Endothelial cell (in vitro differentiated cells): ENCODE measurements at regions not wholly inside any gene's neighbourhood (a gene's known extent, or its start where the extent isn't known, plus 50 kb on each side); places are given as distances from the start of the nearest gene placed in this dataset.
A peak's percentile ranks its signal among the peaks of the same experiment; 100 is the strongest.

Source experiments
- DNase-seq: peaks from one replicate; pipeline ENCODE4 v3.0.0; 2021; ENCODE audit warnings: low spot score
- H3K27ac Mint-ChIP-seq: one replicate; pipeline ENCODE4 v1.8.0; 2021; ENCODE audit warnings: mixed read lengths, inconsistent platforms; ENCODE audit not compliant: unreplicated experiment
- H3K27me3 Mint-ChIP-seq: one replicate; pipeline ENCODE4 v1.8.0; 2021; ENCODE audit warnings: mild to moderate bottlenecking, moderate library complexity, mixed read lengths, inconsistent platforms; ENCODE audit not compliant: unreplicated experiment
- H3K36me3 Mint-ChIP-seq: one replicate; pipeline ENCODE4 v1.8.0; 2021; ENCODE audit warnings: mild to moderate bottlenecking, low read depth, mixed read lengths, inconsistent platforms; ENCODE audit not compliant: unreplicated experiment
- H3K4me1 Mint-ChIP-seq: one replicate; pipeline ENCODE4 v1.8.0; 2021; ENCODE audit warnings: mild to moderate bottlenecking, mixed read lengths, inconsistent platforms; ENCODE audit not compliant: unreplicated experiment
- H3K4me3 Mint-ChIP-seq: one replicate; pipeline ENCODE4 v1.8.0; 2021; ENCODE audit warnings: mild to moderate bottlenecking, mixed read lengths, inconsistent platforms; ENCODE audit not compliant: unreplicated experiment
- H3K9me3 Mint-ChIP-seq: one replicate; pipeline ENCODE4 v1.8.0; 2021; ENCODE audit warnings: mixed read lengths, inconsistent platforms; ENCODE audit not compliant: unreplicated experiment
- TF ChIP-seq, protein P1 (sequence below): fragments of 200-600 bp; sonication (generic); IDR thresholded peaks from one replicate; pipeline ENCODE4 v1.5.0; 2021; ENCODE audit warnings: antibody characterized with exemption; ENCODE audit not compliant: unreplicated experiment

DNA sequence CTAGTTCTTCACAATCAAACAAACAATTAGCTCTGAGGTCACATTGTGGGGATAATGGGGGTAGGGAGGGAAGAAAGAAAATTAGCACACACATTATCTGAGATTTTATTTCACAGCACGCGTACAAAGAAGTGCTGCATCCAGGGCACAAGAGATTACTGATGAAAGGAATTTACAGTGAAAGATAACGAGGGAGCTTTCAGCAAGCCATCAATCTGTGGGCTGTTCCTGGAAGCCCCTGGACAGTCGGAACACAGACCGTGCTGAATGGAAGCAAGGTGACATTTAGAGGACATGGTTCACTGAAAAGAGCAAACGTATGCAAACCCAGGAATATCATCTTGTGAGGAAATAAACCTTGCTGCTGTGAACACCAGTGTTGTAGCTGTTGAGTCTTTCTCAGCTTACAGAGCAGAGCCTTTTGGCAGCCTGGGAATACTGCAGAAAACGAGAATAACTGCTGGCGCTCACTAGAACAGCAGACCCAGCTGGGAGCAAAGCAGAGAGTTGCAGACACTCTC lies 63.2 kb downstream of the SCG2 start:
- H3K27ac Mint-ChIP-seq = peak overlapping the region; percentile 6
- H3K4me3 Mint-ChIP-seq = no peak overlapping the region
- DNase-seq = no peak
- TF ChIP-seq, protein P1, sequence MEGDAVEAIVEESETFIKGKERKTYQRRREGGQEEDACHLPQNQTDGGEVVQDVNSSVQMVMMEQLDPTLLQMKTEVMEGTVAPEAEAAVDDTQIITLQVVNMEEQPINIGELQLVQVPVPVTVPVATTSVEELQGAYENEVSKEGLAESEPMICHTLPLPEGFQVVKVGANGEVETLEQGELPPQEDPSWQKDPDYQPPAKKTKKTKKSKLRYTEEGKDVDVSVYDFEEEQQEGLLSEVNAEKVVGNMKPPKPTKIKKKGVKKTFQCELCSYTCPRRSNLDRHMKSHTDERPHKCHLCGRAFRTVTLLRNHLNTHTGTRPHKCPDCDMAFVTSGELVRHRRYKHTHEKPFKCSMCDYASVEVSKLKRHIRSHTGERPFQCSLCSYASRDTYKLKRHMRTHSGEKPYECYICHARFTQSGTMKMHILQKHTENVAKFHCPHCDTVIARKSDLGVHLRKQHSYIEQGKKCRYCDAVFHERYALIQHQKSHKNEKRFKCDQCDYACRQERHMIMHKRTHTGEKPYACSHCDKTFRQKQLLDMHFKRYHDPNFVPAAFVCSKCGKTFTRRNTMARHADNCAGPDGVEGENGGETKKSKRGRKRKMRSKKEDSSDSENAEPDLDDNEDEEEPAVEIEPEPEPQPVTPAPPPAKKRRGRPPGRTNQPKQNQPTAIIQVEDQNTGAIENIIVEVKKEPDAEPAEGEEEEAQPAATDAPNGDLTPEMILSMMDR = no peak
- H3K27me3 Mint-ChIP-seq = peaks cover 2% of the 10 kb centered on the region
- H3K4me1 Mint-ChIP-seq = peaks cover 3% of the 10 kb centered on the region
- no peaks in the 10 kb centered on the region for H3K9me3 Mint-ChIP-seq
- H3K36me3 Mint-ChIP-seq = no peaks in the 10 kb centered on the region

DNA sequence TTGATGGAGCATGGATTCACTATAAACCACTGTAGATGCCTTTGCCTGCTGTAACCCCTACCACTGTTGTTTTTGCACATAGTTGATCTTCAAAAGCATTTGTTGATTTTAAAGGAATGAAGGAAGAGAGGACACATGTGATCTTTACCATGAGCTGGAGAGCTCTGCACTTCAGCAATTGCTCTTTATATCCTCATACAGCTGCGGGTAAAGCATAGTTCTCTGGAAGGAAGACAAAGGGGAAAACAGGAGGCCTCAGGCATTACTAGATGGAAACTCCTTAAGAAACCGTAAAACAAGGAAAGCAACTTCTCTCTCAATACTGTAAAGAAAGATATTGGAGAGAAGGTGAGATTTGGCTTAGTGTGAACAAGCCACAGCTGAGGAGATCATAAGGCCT lies 60.6 kb downstream of the SCG2 start:
- peaks cover 2% of the 10 kb centered on the region for H3K27me3 Mint-ChIP-seq
- H3K4me1 Mint-ChIP-seq = peaks cover 3% of the 10 kb centered on the region
- DNase-seq = no peak
- no peak overlapping the region for H3K4me3 Mint-ChIP-seq
- H3K27ac Mint-ChIP-seq = no peak overlapping the region
- TF ChIP-seq, protein P1 = no peak
- no peaks in the 10 kb centered on the region for H3K9me3 Mint-ChIP-seq
- H3K36me3 Mint-ChIP-seq = no peaks in the 10 kb centered on the region

DNA sequence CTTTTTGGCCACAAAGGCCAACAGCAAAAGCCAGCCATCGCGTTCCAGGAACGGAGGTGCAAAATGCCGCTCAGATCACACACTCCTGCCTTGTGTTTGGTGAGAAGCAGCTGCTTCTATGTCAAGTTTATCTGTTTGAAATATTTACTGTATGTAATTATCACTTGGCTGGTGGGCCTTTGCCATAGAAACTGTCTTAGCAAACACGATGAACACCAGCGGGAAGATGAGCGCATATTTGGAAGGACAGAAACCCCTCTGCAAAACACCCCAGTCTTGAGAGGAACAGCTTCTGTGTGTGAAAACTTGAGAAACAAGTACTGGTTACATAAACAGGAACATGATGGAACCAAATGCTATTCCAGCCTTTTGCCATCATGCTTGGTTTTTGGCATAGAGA lies 59.7 kb downstream of the SCG2 start:
- TF ChIP-seq, protein P1 = no peak

DNA sequence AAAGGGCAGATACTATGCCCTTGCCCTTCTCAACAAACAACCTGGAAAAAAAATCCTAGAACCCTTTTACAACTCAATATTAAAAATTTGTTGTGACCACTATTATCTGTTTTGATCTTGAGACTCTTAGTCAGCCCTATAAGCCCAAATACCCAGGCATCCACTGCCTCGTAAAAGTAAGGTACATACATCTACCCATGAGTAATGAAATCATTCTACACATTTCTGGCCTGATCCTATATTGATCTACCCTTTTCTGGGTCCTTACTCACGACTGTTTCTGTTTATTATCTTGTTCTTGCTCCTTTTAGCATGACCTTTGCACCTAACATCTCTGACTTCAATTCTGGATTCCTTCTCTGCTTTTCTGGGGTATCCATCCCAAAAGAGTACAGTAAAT lies 56.8 kb downstream of the SCG2 start:
- H3K27ac Mint-ChIP-seq = no peak overlapping the region

More for the DNA sequence above, 59.7 kb downstream of the SCG2 start:
- no peaks in the 10 kb centered on the region for H3K36me3 Mint-ChIP-seq
- no peak for DNase-seq
- H3K4me3 Mint-ChIP-seq = no peak overlapping the region
- no peaks in the 10 kb centered on the region for H3K9me3 Mint-ChIP-seq
- no peak overlapping the region for H3K27ac Mint-ChIP-seq
- H3K4me1 Mint-ChIP-seq = peaks cover 3% of the 10 kb centered on the region
- H3K27me3 Mint-ChIP-seq = peaks cover 2% of the 10 kb centered on the region

DNA sequence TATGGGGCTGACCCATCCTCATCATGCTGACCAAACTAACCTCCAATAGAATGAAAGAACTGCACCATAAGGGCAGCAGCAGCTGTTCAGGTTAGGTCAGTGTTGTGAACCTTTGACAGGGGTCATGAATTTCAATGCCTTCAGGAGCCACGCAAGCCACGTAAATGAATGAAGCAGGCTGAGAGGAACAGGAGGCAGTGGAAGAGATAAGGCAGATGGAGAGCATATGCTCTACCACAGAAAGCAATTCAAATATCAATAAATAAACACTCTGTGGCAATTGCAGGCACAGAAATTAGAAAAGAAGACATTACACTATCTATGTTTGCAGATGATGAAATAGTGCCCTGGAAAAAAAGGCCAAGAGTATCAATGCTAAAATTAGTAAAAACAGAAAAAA lies 56.3 kb downstream of the SCG2 start:
- no peak overlapping the region for H3K27ac Mint-ChIP-seq
- no peaks in the 10 kb centered on the region for H3K27me3 Mint-ChIP-seq
- H3K36me3 Mint-ChIP-seq = no peaks in the 10 kb centered on the region
- no peaks in the 10 kb centered on the region for H3K4me1 Mint-ChIP-seq
- TF ChIP-seq, protein P1 = no peak
- no peak for DNase-seq
- no peak overlapping the region for H3K4me3 Mint-ChIP-seq
- no peaks in the 10 kb centered on the region for H3K9me3 Mint-ChIP-seq

More for the DNA sequence above, 56.8 kb downstream of the SCG2 start:
- no peak for DNase-seq
- Mint-ChIP-seq H3K27me3 (no peaks in the 10 kb centered on the region), H3K9me3 (no peaks in the 10 kb centered on the region), H3K36me3 (no peaks in the 10 kb centered on the region), H3K4me1 (no peaks in the 10 kb centered on the region), H3K4me3 (no peak overlapping the region)
- TF ChIP-seq, protein P1 = no peak
